Neural progenitor cell (in vitro differentiated cells): ENCODE measurements at regions not wholly inside any gene's neighbourhood (a gene's known extent, or its start where the extent isn't known, plus 50 kb on each side); places are given as distances from the start of the nearest gene placed in this dataset.

ENCODE experiments used
- DNase-seq: peaks from one replicate; pipeline ENCODE4 v3.0.0-alpha.2; 2016; ENCODE audit warnings: low spot score
- H2AFZ ChIP-seq: fragments of 200-600 bp; sonication (generic); replicated peaks from 2 replicates; pipeline ENCODE4 v1.6.1; 2016; ENCODE audit warnings: antibody characterized with exemption
- H3F3A ChIP-seq: fragments of 200-600 bp; sonication (generic); 2 replicates; pipeline ENCODE4 v1.6.1; 2016; ENCODE audit warnings: antibody characterized with exemption, low read depth
- H3K27ac ChIP-seq: fragments of 200-600 bp; sonication (generic); 2 replicates; pipeline ENCODE4 v1.5.1; 2016; ENCODE audit warnings: mild to moderate bottlenecking
- H3K27me3 ChIP-seq: fragments of 200-600 bp; sonication (generic); 2 replicates; pipeline ENCODE4 v1.6.1; 2016; ENCODE audit warnings: mild to moderate bottlenecking, moderate library complexity
- H3K36me3 ChIP-seq: fragments of 200-600 bp; sonication (generic); 2 replicates; pipeline ENCODE4 v1.5.1; 2016
- H3K4me1 ChIP-seq: fragments of 200-600 bp; sonication (generic); 2 replicates; pipeline ENCODE4 v1.6.1; 2016; ENCODE audit warnings: mixed run types
- H3K4me2 ChIP-seq: fragments of 200-600 bp; sonication (generic); 2 replicates; pipeline ENCODE4 v1.6.1; 2016
- H3K4me3 ChIP-seq: fragments of 200-600 bp; sonication (generic); 2 replicates; pipeline ENCODE4 v1.5.1; 2016
- H3K79me2 ChIP-seq: fragments of 200-600 bp; sonication (generic); 2 replicates; pipeline ENCODE4 v1.6.1; 2016; ENCODE audit warnings: low read depth
- H3K9ac ChIP-seq: fragments of 200-600 bp; sonication (generic); 2 replicates; pipeline ENCODE4 v1.6.1; 2016
- H3K9me3 ChIP-seq: fragments of 200-600 bp; sonication (generic); 2 replicates; pipeline ENCODE4 v1.5.1; 2016; ENCODE audit warnings: low read depth
- H4K20me1 ChIP-seq: fragments of 200-600 bp; sonication (generic); 2 replicates; pipeline ENCODE4 v1.6.1; 2016; ENCODE audit warnings: low read depth
- H3K27ac Mint-ChIP-seq: 3 replicates; pipeline ENCODE4 v1.8.0; 2021; ENCODE audit warnings: mixed read lengths
- H3K27me3 Mint-ChIP-seq: 2 replicates; pipeline ENCODE4 v1.8.0; 2022; ENCODE audit warnings: low read depth, mild to moderate bottlenecking, inconsistent platforms, moderate library complexity, mixed read lengths; ENCODE audit not compliant: insufficient read depth
- H3K36me3 Mint-ChIP-seq: 3 replicates; pipeline ENCODE4 v1.8.0; 2021; ENCODE audit warnings: mixed read lengths
- H3K4me1 Mint-ChIP-seq: 3 replicates; pipeline ENCODE4 v1.8.0; 2021; ENCODE audit warnings: mixed read lengths
- H3K4me3 Mint-ChIP-seq: 3 replicates; pipeline ENCODE4 v1.8.0; 2021; ENCODE audit warnings: mild to moderate bottlenecking, moderate library complexity, mixed read lengths
- H3K9me3 Mint-ChIP-seq: 3 replicates; pipeline ENCODE4 v1.8.0; 2020; ENCODE audit warnings: mixed read lengths
- EZH2 ChIP-seq: fragments of 200-600 bp; sonication (generic); IDR thresholded peaks from 2 replicates; pipeline ENCODE4 v1.6.1; 2017; ENCODE audit warnings: antibody characterized with exemption, mild to moderate bottlenecking, moderate library complexity
- EZH2phosphoT487 ChIP-seq: fragments of 200-600 bp; sonication (generic); IDR thresholded peaks from 2 replicates; pipeline ENCODE4 v1.6.1; 2017; ENCODE audit warnings: antibody characterized with exemption
- TF ChIP-seq, protein P1 (sequence below): fragments of 200-600 bp; sonication (generic); IDR thresholded peaks from 2 replicates; pipeline ENCODE4 v1.5.1; 2017; ENCODE audit warnings: antibody characterized with exemption, mild to moderate bottlenecking

DNA sequence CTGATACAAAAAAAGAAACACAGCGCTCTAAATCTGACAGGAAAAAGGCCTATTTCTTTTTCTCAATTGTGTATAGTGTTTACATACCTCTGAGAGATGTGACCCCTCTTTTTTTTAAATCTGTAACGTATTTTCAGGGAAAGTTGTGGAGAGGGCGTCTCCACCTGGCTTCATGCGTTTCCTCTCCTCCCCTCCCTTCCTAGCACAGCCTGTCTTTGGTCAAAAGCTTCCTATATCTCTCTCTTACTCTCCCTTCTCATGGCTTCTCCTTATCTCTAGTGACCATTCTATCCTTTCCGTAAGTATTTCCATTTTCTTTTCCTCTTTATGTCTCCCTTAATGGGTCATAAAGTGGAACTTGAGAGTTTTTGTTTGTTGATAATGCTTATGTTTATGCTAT, 458.9 kb downstream of the HACE1 start:
- H3K9me3 ChIP-seq, result no peaks in the 10 kb centered on the region
- Mint-ChIP-seq H3K9me3 (no peaks in the 10 kb centered on the region), H3K4me3 (no peak overlapping the region), H3K27me3 (no peaks in the 10 kb centered on the region), H3K36me3 (no peaks in the 10 kb centered on the region), H3K4me1 (peaks cover 3% of the 10 kb centered on the region), H3K27ac (no peak overlapping the region)
- H3F3A ChIP-seq, result no peaks in the 10 kb centered on the region
- DNase-seq, result no peak
- TF ChIP-seq EZH2phosphoT487 (no peak), EZH2 (no peak)
- TF ChIP-seq, protein P1, sequence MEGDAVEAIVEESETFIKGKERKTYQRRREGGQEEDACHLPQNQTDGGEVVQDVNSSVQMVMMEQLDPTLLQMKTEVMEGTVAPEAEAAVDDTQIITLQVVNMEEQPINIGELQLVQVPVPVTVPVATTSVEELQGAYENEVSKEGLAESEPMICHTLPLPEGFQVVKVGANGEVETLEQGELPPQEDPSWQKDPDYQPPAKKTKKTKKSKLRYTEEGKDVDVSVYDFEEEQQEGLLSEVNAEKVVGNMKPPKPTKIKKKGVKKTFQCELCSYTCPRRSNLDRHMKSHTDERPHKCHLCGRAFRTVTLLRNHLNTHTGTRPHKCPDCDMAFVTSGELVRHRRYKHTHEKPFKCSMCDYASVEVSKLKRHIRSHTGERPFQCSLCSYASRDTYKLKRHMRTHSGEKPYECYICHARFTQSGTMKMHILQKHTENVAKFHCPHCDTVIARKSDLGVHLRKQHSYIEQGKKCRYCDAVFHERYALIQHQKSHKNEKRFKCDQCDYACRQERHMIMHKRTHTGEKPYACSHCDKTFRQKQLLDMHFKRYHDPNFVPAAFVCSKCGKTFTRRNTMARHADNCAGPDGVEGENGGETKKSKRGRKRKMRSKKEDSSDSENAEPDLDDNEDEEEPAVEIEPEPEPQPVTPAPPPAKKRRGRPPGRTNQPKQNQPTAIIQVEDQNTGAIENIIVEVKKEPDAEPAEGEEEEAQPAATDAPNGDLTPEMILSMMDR, result no peak
- no peak overlapping the region for H3K4me2 ChIP-seq
- no peak overlapping the region for H3K27ac ChIP-seq
- H2AFZ ChIP-seq, result peak overlapping the region; percentile 91
- H3K4me3 ChIP-seq, result no peak overlapping the region
- no peaks in the 10 kb centered on the region for H3K4me1 ChIP-seq
- H3K79me2 ChIP-seq, result no peaks in the 10 kb centered on the region
- no peaks in the 10 kb centered on the region for H3K27me3 ChIP-seq
- H4K20me1 ChIP-seq, result no peaks in the 10 kb centered on the region
- no peaks in the 10 kb centered on the region for H3K36me3 ChIP-seq
- no peak overlapping the region for H3K9ac ChIP-seq

- no peaks in the 10 kb centered on the region for H3K9me3 Mint-ChIP-seq
Observed at GRCh38 chr6:104396077-104396476, 463.6 kb downstream of the HACE1 start.

GRCh38 chr6:104381907-104382306, 477.8 kb downstream of the HACE1 start:
- Histone ChIP-seq H3F3A (no peaks in the 10 kb centered on the region), H3K9ac (no peak overlapping the region), H2AFZ (no peak overlapping the region), H3K36me3 (no peaks in the 10 kb centered on the region), H3K4me3 (no peak overlapping the region), H3K4me1 (no peaks in the 10 kb centered on the region), H3K27me3 (no peaks in the 10 kb centered on the region), H3K27ac (no peak overlapping the region), H4K20me1 (no peaks in the 10 kb centered on the region), H3K79me2 (no peaks in the 10 kb centered on the region), H3K9me3 (no peaks in the 10 kb centered on the region), H3K4me2 (no peak overlapping the region)
- Mint-ChIP-seq H3K4me1 (no peaks in the 10 kb centered on the region), H3K4me3 (no peak overlapping the region), H3K9me3 (peaks cover 8% of the 10 kb centered on the region), H3K36me3 (no peaks in the 10 kb centered on the region), H3K27ac (no peak overlapping the region), H3K27me3 (peaks cover 3% of the 10 kb centered on the region)
- no peak for TF ChIP-seq EZH2phosphoT487
- no peak for DNase-seq

More at GRCh38 chr6:104396077-104396476, 463.6 kb downstream of the HACE1 start:
- H3F3A ChIP-seq, result no peaks in the 10 kb centered on the region
- H3K36me3 Mint-ChIP-seq, result no peaks in the 10 kb centered on the region
- H3K4me1 Mint-ChIP-seq, result peaks cover 3% of the 10 kb centered on the region
- no peak for TF ChIP-seq EZH2
- TF ChIP-seq, protein P1, result no peak
- no peak for TF ChIP-seq EZH2phosphoT487
- no peak overlapping the region for H3K4me3 ChIP-seq
- no peak overlapping the region for H3K4me2 ChIP-seq
- H3K4me1 ChIP-seq, result no peaks in the 10 kb centered on the region
- H3K27me3 Mint-ChIP-seq, result no peaks in the 10 kb centered on the region
- no peaks in the 10 kb centered on the region for H4K20me1 ChIP-seq
- no peak for DNase-seq
- no peaks in the 10 kb centered on the region for H3K79me2 ChIP-seq
- no peak overlapping the region for H3K9ac ChIP-seq
- H3K36me3 ChIP-seq, result no peaks in the 10 kb centered on the region
- no peaks in the 10 kb centered on the region for H3K9me3 ChIP-seq
- H3K4me3 Mint-ChIP-seq, result no peak overlapping the region
- H2AFZ ChIP-seq, result no peak overlapping the region
- H3K27ac ChIP-seq, result no peak overlapping the region
- no peaks in the 10 kb centered on the region for H3K27me3 ChIP-seq
- H3K27ac Mint-ChIP-seq, result no peak overlapping the region

GRCh38 chr6:104365451-104366234, 494.1 kb downstream of the HACE1 start:
- Histone ChIP-seq H3K4me1 (no peaks in the 10 kb centered on the region), H4K20me1 (no peaks in the 10 kb centered on the region), H3K4me3 (no peak overlapping the region), H3K79me2 (no peaks in the 10 kb centered on the region), H3K9ac (no peak overlapping the region), H2AFZ (no peak overlapping the region), H3K9me3 (no peaks in the 10 kb centered on the region), H3K27ac (no peak overlapping the region), H3K27me3 (no peaks in the 10 kb centered on the region), H3K4me2 (no peak overlapping the region), H3F3A (no peaks in the 10 kb centered on the region), H3K36me3 (no peaks in the 10 kb centered on the region)
- DNase-seq, result no peak
- no peaks in the 10 kb centered on the region for H3K27me3 Mint-ChIP-seq
- no peak overlapping the region for H3K27ac Mint-ChIP-seq
- H3K4me1 Mint-ChIP-seq, result peaks cover 22% of the 10 kb centered on the region
- TF ChIP-seq, protein P1, result no peak
- no peak for TF ChIP-seq EZH2phosphoT487
- no peak for TF ChIP-seq EZH2
- H3K9me3 Mint-ChIP-seq, result no peaks in the 10 kb centered on the region
- H3K36me3 Mint-ChIP-seq, result no peaks in the 10 kb centered on the region
- no peak overlapping the region for H3K4me3 Mint-ChIP-seq
